B cell (primary cell): ENCODE measurements at regions not wholly inside any gene's neighbourhood (a gene's known extent, or its start where the extent isn't known, plus 50 kb on each side); places are given as distances from the start of the nearest gene placed in this dataset.

Experiments
- EZH2 ChIP-seq: IDR thresholded peaks from 2 replicates; pipeline ENCODE4 v1.6.1; 2012; ENCODE audit warnings: borderline replicate concordance, low read depth, mild to moderate bottlenecking, moderate library complexity, low read length; ENCODE audit not compliant: insufficient read depth, poor library complexity, severe bottlenecking
- TF ChIP-seq, protein P1 (sequence below): fragments of 200-600 bp; IDR thresholded peaks from one replicate; pipeline ENCODE4 v1.8.0; 2022; ENCODE audit warnings: antibody characterized with exemption, mild to moderate bottlenecking

DNA sequence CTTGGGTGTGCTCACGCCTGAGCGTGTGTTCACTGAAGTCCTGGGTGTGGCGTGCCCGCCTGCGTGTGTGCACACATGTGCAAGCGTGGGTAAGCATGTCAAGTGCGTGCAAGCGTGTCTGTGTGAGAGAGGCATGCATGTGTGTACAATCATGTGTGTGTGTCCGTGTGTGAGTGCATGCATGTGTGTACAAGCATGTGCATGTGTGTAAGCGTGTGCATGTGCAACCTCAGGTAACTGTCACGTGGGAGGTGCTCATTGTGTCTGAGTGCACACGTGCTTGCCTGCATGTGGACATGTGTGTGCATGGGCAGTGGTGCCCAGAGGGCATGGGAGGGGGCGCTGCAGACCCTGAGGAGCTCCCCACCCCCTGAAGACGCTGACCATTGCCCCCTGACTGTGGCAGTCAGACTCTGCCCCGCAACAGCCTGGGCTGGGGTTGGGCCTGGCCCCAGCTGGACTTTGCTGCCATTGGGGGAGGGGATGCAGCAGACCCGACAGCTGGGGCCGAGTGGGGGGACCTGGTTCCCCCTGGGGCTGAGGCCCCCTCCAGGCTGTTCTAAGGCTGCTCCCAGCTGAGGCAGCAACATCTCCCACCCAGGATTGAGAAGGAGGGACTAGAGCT, 88.1 kb downstream of the UNCX start:
- TF ChIP-seq, protein P1, sequence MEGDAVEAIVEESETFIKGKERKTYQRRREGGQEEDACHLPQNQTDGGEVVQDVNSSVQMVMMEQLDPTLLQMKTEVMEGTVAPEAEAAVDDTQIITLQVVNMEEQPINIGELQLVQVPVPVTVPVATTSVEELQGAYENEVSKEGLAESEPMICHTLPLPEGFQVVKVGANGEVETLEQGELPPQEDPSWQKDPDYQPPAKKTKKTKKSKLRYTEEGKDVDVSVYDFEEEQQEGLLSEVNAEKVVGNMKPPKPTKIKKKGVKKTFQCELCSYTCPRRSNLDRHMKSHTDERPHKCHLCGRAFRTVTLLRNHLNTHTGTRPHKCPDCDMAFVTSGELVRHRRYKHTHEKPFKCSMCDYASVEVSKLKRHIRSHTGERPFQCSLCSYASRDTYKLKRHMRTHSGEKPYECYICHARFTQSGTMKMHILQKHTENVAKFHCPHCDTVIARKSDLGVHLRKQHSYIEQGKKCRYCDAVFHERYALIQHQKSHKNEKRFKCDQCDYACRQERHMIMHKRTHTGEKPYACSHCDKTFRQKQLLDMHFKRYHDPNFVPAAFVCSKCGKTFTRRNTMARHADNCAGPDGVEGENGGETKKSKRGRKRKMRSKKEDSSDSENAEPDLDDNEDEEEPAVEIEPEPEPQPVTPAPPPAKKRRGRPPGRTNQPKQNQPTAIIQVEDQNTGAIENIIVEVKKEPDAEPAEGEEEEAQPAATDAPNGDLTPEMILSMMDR: no peak
- TF ChIP-seq EZH2: no peak
